ENCODE measurements at regions not wholly inside any gene's neighbourhood (a gene's known extent, or its start where the extent isn't known, plus 50 kb on each side); places are given as distances from the start of the nearest gene placed in this dataset.

DNA sequence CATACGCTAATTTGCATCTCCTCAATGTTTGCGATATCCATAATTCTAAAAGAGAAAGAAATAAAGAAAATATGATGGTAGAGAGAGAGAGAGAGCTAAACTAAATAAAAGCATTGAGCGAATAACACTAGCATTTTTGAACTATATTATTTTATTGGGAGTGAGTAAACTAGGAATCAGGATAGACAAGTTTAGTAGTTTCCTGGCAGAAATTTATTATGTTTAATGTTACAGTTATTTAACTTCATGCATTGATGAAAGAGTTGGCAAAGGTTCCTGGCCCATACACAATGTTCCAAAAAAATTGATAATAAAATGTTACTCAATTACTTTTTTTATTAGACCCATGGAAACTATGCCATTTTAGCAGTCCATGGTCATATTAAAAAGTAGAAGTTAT lies 1708.2 kb upstream of the CDH6 start:
- Histone ChIP-seq H2BK12ac (ENCODE audit: insufficient read length, low read depth, low read length) (no peak overlapping the region), H4K8ac (replicated peaks; ENCODE audit: insufficient read length, low read depth, low read length) (no peak overlapping the region), H3K23me2 (ENCODE audit: insufficient read length, low read depth, low read length, poor library complexity, severe bottlenecking) (no peaks in the 10 kb centered on the region), H3K9ac (ENCODE audit: extremely low read depth, insufficient read length, low read length) (no peak overlapping the region), H3K18ac (ENCODE audit: insufficient read length, low read depth, low read length) (no peak overlapping the region), H4K91ac (ENCODE audit: insufficient read length, low read depth, low read length) (no peak overlapping the region), H3K23ac (ENCODE audit: insufficient read length, low read depth, low read length) (no peak overlapping the region), H3K79me1 (ENCODE audit: insufficient read depth, low read depth, low read length, poor library complexity, severe bottlenecking) (no peaks in the 10 kb centered on the region), H3K56ac (ENCODE audit: insufficient read length, low read depth, low read length) (no peak overlapping the region), H3K9me3 (ENCODE audit: control insufficient read depth, low read depth, low read length) (no peaks in the 10 kb centered on the region), H3K79me2 (ENCODE audit: insufficient read depth, low read length) (no peaks in the 10 kb centered on the region), H3T11ph (ENCODE audit: low read length) (no peak overlapping the region), H4K5ac (ENCODE audit: insufficient read length, low read depth, low read length) (no peak overlapping the region), H2BK15ac (ENCODE audit: low read depth, low read length) (no peak overlapping the region), H2BK20ac (ENCODE audit: low read depth, low read length, poor library complexity, severe bottlenecking) (no peak overlapping the region), H3K4me2 (ENCODE audit: insufficient read depth, insufficient read length, low read length) (no peak overlapping the region), H2AK5ac (ENCODE audit: insufficient read length, low read length) (no peak overlapping the region), H3K14ac (ENCODE audit: insufficient read depth, low read length) (no peak overlapping the region), H3K4ac (ENCODE audit: low read depth, low read length) (no peak overlapping the region), H2AFZ (ENCODE audit: low read length) (no peak overlapping the region), H3K4me1 (ENCODE audit: insufficient read depth, low read length) (no peaks in the 10 kb centered on the region), H3K27me3 (ENCODE audit: insufficient read depth, low read length) (no peaks in the 10 kb centered on the region), H2BK120ac (ENCODE audit: low read depth, low read length, poor library complexity, severe bottlenecking) (no peak overlapping the region), H3K27ac (ENCODE audit: insufficient read length, low read depth, low read length) (no peak overlapping the region), H2BK5ac (ENCODE audit: insufficient read length, low read length) (no peak overlapping the region), H4K20me1 (ENCODE audit: control insufficient read depth, insufficient read depth, insufficient read length) (no peaks in the 10 kb centered on the region)
- Mint-ChIP-seq H3K27me3 (ENCODE audit: low read depth) (no peaks in the 10 kb centered on the region), H3K36me3 (ENCODE audit: insufficient read depth in 1 of 3, low read depth in 3 of 3) (no peaks in the 10 kb centered on the region), H3K27ac (no peak overlapping the region), H3K9me3 (peaks cover 0 to 8% of the 10 kb centered on the region in 2 experiments; a peak in 2 of 5 replicates), H3K4me3 (no peak overlapping the region), H3K4me1 (no peaks in the 10 kb centered on the region)
- no peak for DNase-seq
- TF ChIP-seq, protein P1, sequence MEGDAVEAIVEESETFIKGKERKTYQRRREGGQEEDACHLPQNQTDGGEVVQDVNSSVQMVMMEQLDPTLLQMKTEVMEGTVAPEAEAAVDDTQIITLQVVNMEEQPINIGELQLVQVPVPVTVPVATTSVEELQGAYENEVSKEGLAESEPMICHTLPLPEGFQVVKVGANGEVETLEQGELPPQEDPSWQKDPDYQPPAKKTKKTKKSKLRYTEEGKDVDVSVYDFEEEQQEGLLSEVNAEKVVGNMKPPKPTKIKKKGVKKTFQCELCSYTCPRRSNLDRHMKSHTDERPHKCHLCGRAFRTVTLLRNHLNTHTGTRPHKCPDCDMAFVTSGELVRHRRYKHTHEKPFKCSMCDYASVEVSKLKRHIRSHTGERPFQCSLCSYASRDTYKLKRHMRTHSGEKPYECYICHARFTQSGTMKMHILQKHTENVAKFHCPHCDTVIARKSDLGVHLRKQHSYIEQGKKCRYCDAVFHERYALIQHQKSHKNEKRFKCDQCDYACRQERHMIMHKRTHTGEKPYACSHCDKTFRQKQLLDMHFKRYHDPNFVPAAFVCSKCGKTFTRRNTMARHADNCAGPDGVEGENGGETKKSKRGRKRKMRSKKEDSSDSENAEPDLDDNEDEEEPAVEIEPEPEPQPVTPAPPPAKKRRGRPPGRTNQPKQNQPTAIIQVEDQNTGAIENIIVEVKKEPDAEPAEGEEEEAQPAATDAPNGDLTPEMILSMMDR (conservative IDR thresholded peaks at IDR 0.05), result no peak
- WGBS (ENCODE audit: extremely low coverage, insufficient read length, low lambda C conversion rate), result no CpG with 5 or more reads among the region's 3 CpGs

Measured in H9 (cell line).